ENCODE measurements at regions not wholly inside any gene's neighbourhood (a gene's known extent, or its start where the extent isn't known, plus 50 kb on each side); places are given as distances from the start of the nearest gene placed in this dataset.

DNA sequence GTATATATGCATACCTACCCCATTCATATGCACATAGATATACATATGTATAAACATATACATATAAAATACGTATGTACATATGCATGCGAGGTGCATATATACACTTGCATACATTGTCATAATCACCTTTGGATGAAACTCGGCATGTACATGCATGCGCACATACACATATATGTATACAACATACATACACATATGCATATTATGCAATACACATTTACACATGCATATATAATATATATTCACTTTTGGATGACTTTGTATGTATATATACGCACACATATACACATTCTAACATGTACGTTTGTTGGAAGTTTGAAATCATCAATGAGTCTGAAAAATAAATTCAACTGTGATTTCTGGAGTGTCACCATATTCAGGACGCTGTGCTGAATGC, 401.6 kb upstream of the TBX3 start:
- TF ChIP-seq, protein P1, sequence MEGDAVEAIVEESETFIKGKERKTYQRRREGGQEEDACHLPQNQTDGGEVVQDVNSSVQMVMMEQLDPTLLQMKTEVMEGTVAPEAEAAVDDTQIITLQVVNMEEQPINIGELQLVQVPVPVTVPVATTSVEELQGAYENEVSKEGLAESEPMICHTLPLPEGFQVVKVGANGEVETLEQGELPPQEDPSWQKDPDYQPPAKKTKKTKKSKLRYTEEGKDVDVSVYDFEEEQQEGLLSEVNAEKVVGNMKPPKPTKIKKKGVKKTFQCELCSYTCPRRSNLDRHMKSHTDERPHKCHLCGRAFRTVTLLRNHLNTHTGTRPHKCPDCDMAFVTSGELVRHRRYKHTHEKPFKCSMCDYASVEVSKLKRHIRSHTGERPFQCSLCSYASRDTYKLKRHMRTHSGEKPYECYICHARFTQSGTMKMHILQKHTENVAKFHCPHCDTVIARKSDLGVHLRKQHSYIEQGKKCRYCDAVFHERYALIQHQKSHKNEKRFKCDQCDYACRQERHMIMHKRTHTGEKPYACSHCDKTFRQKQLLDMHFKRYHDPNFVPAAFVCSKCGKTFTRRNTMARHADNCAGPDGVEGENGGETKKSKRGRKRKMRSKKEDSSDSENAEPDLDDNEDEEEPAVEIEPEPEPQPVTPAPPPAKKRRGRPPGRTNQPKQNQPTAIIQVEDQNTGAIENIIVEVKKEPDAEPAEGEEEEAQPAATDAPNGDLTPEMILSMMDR (IDR thresholded peaks at IDR 0.05): no peak
- H3K4me1 Mint-ChIP-seq (ENCODE audit: low read depth): peaks cover under 1% of the 10 kb centered on the region; the same call in 1 of the 2 replicates
- no peak overlapping the region for H3K27ac Mint-ChIP-seq
- H3K36me3 Mint-ChIP-seq (ENCODE audit: low read depth): no peaks in the 10 kb centered on the region
- H3K9me3 Mint-ChIP-seq: no peaks in the 10 kb centered on the region
- no peak overlapping the region for H3K4me3 Mint-ChIP-seq
- no peak for DNase-seq
- H3K27me3 Mint-ChIP-seq (ENCODE audit: insufficient read depth): peaks cover 1% of the 10 kb centered on the region; the same call in 1 of the 2 replicates

GRCh38 chr12:115079760-115080159, 395.8 kb upstream of the TBX3 start:
- Mint-ChIP-seq H3K4me3 (no peak overlapping the region), H3K36me3 (ENCODE audit: low read depth) (no peaks in the 10 kb centered on the region), H3K9me3 (no peaks in the 10 kb centered on the region), H3K4me1 (ENCODE audit: low read depth) (peaks cover 5% of the 10 kb centered on the region; the same call in 1 of the 2 replicates), H3K27me3 (ENCODE audit: insufficient read depth) (peaks cover 5% of the 10 kb centered on the region; the same call in 1 of the 2 replicates), H3K27ac (no peak overlapping the region)
- DNase-seq: no peak
- TF ChIP-seq, protein P1 (IDR thresholded peaks at IDR 0.05): no peak

DNA sequence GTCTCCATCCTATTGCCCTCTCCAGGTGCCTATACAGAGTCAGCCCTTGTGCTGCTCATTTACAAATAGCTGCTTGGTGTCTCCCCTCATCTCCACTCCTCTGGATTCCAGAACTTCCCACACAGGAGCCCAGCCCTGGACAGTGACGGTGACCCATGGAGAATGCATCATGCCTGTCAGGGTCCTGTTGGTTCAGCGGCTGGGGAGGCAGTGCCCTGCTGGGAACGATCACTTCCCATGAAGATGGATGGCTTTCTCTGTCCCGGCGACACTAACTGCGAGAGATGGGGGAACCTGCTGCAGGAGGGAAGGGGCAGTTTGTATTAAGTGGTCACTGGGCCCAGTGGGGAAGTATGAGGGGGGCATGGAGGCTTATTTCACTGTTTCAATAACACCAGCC, 395.0 kb upstream of the TBX3 start:
- peaks cover 5% of the 10 kb centered on the region; the same call in 1 of the 2 replicates for H3K4me1 Mint-ChIP-seq (ENCODE audit: low read depth)
- H3K9me3 Mint-ChIP-seq: no peaks in the 10 kb centered on the region
- DNase-seq: no peak
- TF ChIP-seq, protein P1 (IDR thresholded peaks at IDR 0.05): no peak
- peaks cover 5% of the 10 kb centered on the region; the same call in 1 of the 2 replicates for H3K27me3 Mint-ChIP-seq (ENCODE audit: insufficient read depth)
- H3K27ac Mint-ChIP-seq: no peak overlapping the region
- no peaks in the 10 kb centered on the region for H3K36me3 Mint-ChIP-seq (ENCODE audit: low read depth)
- H3K4me3 Mint-ChIP-seq: no peak overlapping the region

DNA sequence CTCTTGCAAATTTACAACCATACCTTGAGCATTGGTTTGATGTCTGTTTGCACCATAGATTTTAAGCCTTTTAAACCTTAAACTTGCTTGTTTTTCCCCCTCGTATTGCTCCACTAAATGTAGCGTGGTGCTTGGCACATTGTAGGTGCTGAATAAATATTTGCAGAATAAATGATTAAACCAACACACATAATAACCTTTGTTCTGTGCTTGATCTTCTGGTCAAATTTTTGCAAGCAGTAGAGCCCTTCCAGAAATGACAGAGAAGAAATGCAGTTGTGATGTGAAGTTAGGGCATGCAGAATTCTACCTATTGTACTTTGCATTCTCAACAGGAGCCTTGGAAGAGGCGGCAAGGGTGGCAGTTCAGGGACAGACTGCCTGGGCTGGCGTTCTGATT, 394.4 kb upstream of the TBX3 start:
- no peak overlapping the region for H3K4me3 Mint-ChIP-seq
- no peak overlapping the region for H3K27ac Mint-ChIP-seq
- no peaks in the 10 kb centered on the region for H3K9me3 Mint-ChIP-seq
- H3K4me1 Mint-ChIP-seq (ENCODE audit: low read depth): peaks cover 5% of the 10 kb centered on the region; the same call in 1 of the 2 replicates
- TF ChIP-seq, protein P1 (IDR thresholded peaks at IDR 0.05): no peak
- H3K36me3 Mint-ChIP-seq (ENCODE audit: low read depth): no peaks in the 10 kb centered on the region
- no peak for DNase-seq
- peaks cover 5% of the 10 kb centered on the region; the same call in 1 of the 2 replicates for H3K27me3 Mint-ChIP-seq (ENCODE audit: insufficient read depth)

GRCh38 chr12:115075552-115076170, 391.7 kb upstream of the TBX3 start:
- H3K4me1 Mint-ChIP-seq (ENCODE audit: low read depth): peaks cover 6% of the 10 kb centered on the region
- H3K9me3 Mint-ChIP-seq: no peaks in the 10 kb centered on the region
- DNase-seq: no peak
- TF ChIP-seq, protein P1 (IDR thresholded peaks at IDR 0.05): no peak
- H3K27me3 Mint-ChIP-seq (ENCODE audit: insufficient read depth): peaks cover 5% of the 10 kb centered on the region; the same call in 1 of the 2 replicates
- H3K27ac Mint-ChIP-seq: no peak overlapping the region
- no peak overlapping the region for H3K4me3 Mint-ChIP-seq
- no peaks in the 10 kb centered on the region for H3K36me3 Mint-ChIP-seq (ENCODE audit: low read depth)
